GM23338 (cell line): ENCODE measurements at regions not wholly inside any gene's neighbourhood (a gene's known extent, or its start where the extent isn't known, plus 50 kb on each side); places are given as distances from the start of the nearest gene placed in this dataset.

Experiments used
- ATAC-seq: fragments of 200-7000 bp; cut with Tn5 transposase; 3 replicates; pipeline ENCODE4 v1.9.1; 2020
- DNase-seq: peaks from one replicate; pipeline ENCODE4 v3.0.0-alpha.2; 2015; ENCODE audit warnings: low spot score
- H2AFZ ChIP-seq: fragments of 200-600 bp; sonication (generic); 2 replicates; pipeline ENCODE4 v1.8.0; 2016; ENCODE audit warnings: antibody characterized with exemption, mild to moderate bottlenecking, moderate library complexity
- H3F3A ChIP-seq: fragments of 200-600 bp; sonication (generic); replicated peaks from 2 replicates; pipeline ENCODE4 v1.8.0; 2017; ENCODE audit warnings: antibody characterized with exemption, mixed run types, low read depth
- H3K27ac ChIP-seq: fragments of 200-600 bp; sonication (generic); 2 replicates; pipeline ENCODE4 v1.6.1; 2016; ENCODE audit warnings: low read depth
- H3K27me3 ChIP-seq: fragments of 200-600 bp; sonication (generic); 2 replicates; pipeline ENCODE4 v1.8.0; 2016; ENCODE audit warnings: mild to moderate bottlenecking, mixed run types, moderate library complexity; ENCODE audit not compliant: insufficient read depth
- H3K36me3 ChIP-seq: fragments of 200-600 bp; sonication (generic); 2 replicates; pipeline ENCODE4 v1.8.0; 2016; ENCODE audit warnings: mild to moderate bottlenecking; ENCODE audit not compliant: insufficient read depth
- H3K4me1 ChIP-seq: fragments of 200-600 bp; sonication (generic); 2 replicates; pipeline ENCODE4 v1.8.0; 2016; ENCODE audit warnings: mild to moderate bottlenecking, moderate library complexity; ENCODE audit not compliant: insufficient read depth
- H3K4me2 ChIP-seq: fragments of 200-600 bp; sonication (generic); 2 replicates; pipeline ENCODE4 v1.7.1; 2017; ENCODE audit warnings: mixed run types
- H3K4me3 ChIP-seq: fragments of 200-600 bp; sonication (generic); 2 replicates; pipeline ENCODE4 v1.6.1; 2016; ENCODE audit warnings: mixed run types
- H3K79me2 ChIP-seq: fragments of 200-600 bp; sonication (generic); replicated peaks from 2 replicates; pipeline ENCODE4 v1.8.0; 2017; ENCODE audit warnings: mild to moderate bottlenecking; ENCODE audit not compliant: insufficient read depth
- H3K9me2 ChIP-seq: fragments of 200-600 bp; sonication (generic); 2 replicates; pipeline ENCODE4 v1.8.0; 2017; ENCODE audit not compliant: insufficient read depth
- H4K20me1 ChIP-seq: fragments of 200-600 bp; sonication (generic); replicated peaks from 2 replicates; pipeline ENCODE4 v1.8.0; 2017; ENCODE audit warnings: mild to moderate bottlenecking; ENCODE audit not compliant: insufficient read depth
- H3K27ac Mint-ChIP-seq: 2 replicates; pipeline ENCODE4 v1.8.0; 2020; ENCODE audit warnings: inconsistent platforms, mild to moderate bottlenecking, moderate library complexity, mixed read lengths
- H3K27me3 Mint-ChIP-seq: 3 replicates; pipeline ENCODE4 v1.8.0; 2022; ENCODE audit warnings: low read depth, mild to moderate bottlenecking, moderate library complexity, mixed read lengths, inconsistent platforms; ENCODE audit not compliant: insufficient read depth, poor library complexity
- H3K36me3 Mint-ChIP-seq: 3 replicates; pipeline ENCODE4 v1.8.0; 2021; ENCODE audit warnings: low read depth, mild to moderate bottlenecking, inconsistent platforms, moderate library complexity, mixed read lengths
- H3K4me1 Mint-ChIP-seq: 3 replicates; pipeline ENCODE4 v1.8.0; 2020; ENCODE audit warnings: mild to moderate bottlenecking, inconsistent platforms, mixed read lengths
- H3K4me3 Mint-ChIP-seq: 3 replicates; pipeline ENCODE4 v1.8.0; 2021; ENCODE audit warnings: moderate library complexity, mild to moderate bottlenecking, inconsistent platforms, mixed read lengths
- H3K9me3 Mint-ChIP-seq: 3 replicates; pipeline ENCODE4 v1.8.0; 2020; ENCODE audit warnings: moderate library complexity, mild to moderate bottlenecking, inconsistent platforms, mixed read lengths
- CREB1 ChIP-seq: fragments of 250-450 bp; sonication (Bioruptor Pico); IDR thresholded peaks from 2 replicates; pipeline ENCODE4 v1.5.0; 2020; ENCODE audit warnings: low read depth, mild to moderate bottlenecking, moderate library complexity
- EZH2 ChIP-seq: fragments of 200-600 bp; sonication (generic); IDR thresholded peaks from one replicate; pipeline ENCODE4 v1.8.0; 2017; ENCODE audit warnings: antibody characterized with exemption, mild to moderate bottlenecking, low read depth; ENCODE audit not compliant: unreplicated experiment
- JUNB ChIP-seq: IDR thresholded peaks from one replicate; pipeline ENCODE4 v1.6.1; 2016; ENCODE audit warnings: antibody characterized with exemption; ENCODE audit not compliant: unreplicated experiment
- STAT1 ChIP-seq: IDR thresholded peaks from one replicate; pipeline ENCODE4 v1.6.1; 2016; ENCODE audit warnings: antibody characterized with exemption; ENCODE audit not compliant: unreplicated experiment
- ZNF114 ChIP-seq: fragments of 250-450 bp; sonication (Bioruptor Pico); IDR thresholded peaks from 2 replicates; pipeline ENCODE4 v1.5.0; 2020; ENCODE audit warnings: mild to moderate bottlenecking, moderate library complexity
- ZNF331 ChIP-seq: fragments of 250-450 bp; sonication (Bioruptor Pico); IDR thresholded peaks from 2 replicates; pipeline ENCODE4 v1.5.0; 2020; ENCODE audit warnings: low read depth, mild to moderate bottlenecking, moderate library complexity
- TF ChIP-seq, protein P1 (sequence below), 2 experiments: fragments of 200-600 bp in 1 of 2; sonication (generic) in 1 of 2; conservative IDR thresholded peaks; 2 replicates each; pipeline versions ENCODE4 v1.5.1 to v1.6.1; 2016 to 2017; ENCODE audit warnings: antibody characterized with exemption in 2 of 2, low read depth in 2 of 2, mild to moderate bottlenecking in 2 of 2, moderate library complexity in 1 of 2
- TF ChIP-seq, protein P2 (sequence below): fragments of 250-450 bp; sonication (Bioruptor Pico); IDR thresholded peaks from 2 replicates; pipeline ENCODE4 v1.5.0; 2020; ENCODE audit warnings: mild to moderate bottlenecking, moderate library complexity
- TF ChIP-seq, protein P3 (sequence below): IDR thresholded peaks from one replicate; pipeline ENCODE4 v1.6.1; 2018; ENCODE audit warnings: antibody characterized with exemption; ENCODE audit not compliant: unreplicated experiment

DNA sequence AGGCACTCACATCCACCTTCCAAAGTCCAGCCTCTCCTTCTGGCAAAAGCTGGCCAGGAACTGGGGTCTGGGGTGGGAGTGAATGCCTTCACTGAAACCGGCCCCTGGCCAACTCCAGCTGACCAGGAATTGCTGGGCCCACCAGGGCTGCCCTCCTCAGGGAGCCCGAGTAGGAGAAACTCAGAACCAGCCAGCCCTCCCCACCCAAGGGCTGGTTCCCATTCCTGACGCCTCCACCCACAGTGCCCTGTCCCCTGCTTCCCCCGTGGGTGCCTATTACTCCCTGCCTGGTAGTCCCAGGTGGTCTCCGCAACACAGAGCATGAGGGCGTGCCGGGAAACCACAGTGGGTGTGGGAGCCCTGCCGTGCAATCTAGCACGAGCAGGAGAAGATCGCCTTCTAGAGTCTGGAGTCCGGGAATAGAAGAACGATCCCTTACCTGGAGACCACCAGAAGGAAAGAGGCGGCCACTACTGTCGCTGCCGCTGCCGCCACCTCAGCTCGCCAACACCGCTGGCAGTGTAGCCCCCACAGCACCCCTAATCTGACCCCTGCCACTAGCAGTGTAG is 178.8 kb downstream of the POTEB3 start:
- TF ChIP-seq, protein P1, sequence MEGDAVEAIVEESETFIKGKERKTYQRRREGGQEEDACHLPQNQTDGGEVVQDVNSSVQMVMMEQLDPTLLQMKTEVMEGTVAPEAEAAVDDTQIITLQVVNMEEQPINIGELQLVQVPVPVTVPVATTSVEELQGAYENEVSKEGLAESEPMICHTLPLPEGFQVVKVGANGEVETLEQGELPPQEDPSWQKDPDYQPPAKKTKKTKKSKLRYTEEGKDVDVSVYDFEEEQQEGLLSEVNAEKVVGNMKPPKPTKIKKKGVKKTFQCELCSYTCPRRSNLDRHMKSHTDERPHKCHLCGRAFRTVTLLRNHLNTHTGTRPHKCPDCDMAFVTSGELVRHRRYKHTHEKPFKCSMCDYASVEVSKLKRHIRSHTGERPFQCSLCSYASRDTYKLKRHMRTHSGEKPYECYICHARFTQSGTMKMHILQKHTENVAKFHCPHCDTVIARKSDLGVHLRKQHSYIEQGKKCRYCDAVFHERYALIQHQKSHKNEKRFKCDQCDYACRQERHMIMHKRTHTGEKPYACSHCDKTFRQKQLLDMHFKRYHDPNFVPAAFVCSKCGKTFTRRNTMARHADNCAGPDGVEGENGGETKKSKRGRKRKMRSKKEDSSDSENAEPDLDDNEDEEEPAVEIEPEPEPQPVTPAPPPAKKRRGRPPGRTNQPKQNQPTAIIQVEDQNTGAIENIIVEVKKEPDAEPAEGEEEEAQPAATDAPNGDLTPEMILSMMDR (conservative IDR thresholded peaks at IDR 0.05; ENCODE audit: low read depth in 2 of 2) = no peak
- no peak for TF ChIP-seq JUNB
- no peak for TF ChIP-seq CREB1 (CRISPR knock-in tag)
- TF ChIP-seq, protein P2, sequence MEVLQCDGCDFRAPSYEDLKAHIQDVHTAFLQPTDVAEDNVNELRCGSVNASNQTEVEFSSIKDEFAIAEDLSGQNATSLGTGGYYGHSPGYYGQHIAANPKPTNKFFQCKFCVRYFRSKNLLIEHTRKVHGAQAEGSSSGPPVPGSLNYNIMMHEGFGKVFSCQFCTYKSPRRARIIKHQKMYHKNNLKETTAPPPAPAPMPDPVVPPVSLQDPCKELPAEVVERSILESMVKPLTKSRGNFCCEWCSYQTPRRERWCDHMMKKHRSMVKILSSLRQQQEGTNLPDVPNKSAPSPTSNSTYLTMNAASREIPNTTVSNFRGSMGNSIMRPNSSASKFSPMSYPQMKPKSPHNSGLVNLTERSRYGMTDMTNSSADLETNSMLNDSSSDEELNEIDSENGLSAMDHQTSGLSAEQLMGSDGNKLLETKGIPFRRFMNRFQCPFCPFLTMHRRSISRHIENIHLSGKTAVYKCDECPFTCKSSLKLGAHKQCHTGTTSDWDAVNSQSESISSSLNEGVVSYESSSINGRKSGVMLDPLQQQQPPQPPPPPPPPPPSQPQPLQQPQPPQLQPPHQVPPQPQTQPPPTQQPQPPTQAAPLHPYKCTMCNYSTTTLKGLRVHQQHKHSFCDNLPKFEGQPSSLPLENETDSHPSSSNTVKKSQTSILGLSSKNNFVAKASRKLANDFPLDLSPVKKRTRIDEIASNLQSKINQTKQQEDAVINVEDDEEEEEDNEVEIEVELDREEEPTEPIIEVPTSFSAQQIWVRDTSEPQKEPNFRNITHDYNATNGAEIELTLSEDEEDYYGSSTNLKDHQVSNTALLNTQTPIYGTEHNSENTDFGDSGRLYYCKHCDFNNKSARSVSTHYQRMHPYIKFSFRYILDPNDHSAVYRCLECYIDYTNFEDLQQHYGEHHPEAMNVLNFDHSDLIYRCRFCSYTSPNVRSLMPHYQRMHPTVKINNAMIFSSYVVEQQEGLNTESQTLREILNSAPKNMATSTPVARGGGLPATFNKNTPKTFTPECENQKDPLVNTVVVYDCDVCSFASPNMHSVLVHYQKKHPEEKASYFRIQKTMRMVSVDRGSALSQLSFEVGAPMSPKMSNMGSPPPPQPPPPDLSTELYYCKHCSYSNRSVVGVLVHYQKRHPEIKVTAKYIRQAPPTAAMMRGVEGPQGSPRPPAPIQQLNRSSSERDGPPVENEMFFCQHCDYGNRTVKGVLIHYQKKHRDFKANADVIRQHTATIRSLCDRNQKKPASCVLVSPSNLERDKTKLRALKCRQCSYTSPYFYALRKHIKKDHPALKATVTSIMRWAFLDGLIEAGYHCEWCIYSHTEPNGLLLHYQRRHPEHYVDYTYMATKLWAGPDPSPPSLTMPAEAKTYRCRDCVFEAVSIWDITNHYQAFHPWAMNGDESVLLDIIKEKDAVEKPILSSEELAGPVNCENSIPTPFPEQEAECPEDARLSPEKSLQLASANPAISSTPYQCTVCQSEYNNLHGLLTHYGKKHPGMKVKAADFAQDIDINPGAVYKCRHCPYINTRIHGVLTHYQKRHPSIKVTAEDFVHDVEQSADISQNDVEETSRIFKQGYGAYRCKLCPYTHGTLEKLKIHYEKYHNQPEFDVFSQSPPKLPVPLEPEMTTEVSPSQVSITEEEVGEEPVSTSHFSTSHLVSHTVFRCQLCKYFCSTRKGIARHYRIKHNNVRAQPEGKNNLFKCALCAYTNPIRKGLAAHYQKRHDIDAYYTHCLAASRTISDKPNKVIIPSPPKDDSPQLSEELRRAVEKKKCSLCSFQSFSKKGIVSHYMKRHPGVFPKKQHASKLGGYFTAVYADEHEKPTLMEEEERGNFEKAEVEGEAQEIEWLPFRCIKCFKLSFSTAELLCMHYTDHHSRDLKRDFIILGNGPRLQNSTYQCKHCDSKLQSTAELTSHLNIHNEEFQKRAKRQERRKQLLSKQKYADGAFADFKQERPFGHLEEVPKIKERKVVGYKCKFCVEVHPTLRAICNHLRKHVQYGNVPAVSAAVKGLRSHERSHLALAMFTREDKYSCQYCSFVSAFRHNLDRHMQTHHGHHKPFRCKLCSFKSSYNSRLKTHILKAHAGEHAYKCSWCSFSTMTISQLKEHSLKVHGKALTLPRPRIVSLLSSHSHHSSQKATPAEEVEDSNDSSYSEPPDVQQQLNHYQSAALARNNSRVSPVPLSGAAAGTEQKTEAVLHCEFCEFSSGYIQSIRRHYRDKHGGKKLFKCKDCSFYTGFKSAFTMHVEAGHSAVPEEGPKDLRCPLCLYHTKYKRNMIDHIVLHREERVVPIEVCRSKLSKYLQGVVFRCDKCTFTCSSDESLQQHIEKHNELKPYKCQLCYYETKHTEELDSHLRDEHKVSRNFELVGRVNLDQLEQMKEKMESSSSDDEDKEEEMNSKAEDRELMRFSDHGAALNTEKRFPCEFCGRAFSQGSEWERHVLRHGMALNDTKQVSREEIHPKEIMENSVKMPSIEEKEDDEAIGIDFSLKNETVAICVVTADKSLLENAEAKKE (CRISPR knock-in tag) = no peak
- no peak for TF ChIP-seq ZNF114 (CRISPR knock-in tag)
- TF ChIP-seq, protein P3, sequence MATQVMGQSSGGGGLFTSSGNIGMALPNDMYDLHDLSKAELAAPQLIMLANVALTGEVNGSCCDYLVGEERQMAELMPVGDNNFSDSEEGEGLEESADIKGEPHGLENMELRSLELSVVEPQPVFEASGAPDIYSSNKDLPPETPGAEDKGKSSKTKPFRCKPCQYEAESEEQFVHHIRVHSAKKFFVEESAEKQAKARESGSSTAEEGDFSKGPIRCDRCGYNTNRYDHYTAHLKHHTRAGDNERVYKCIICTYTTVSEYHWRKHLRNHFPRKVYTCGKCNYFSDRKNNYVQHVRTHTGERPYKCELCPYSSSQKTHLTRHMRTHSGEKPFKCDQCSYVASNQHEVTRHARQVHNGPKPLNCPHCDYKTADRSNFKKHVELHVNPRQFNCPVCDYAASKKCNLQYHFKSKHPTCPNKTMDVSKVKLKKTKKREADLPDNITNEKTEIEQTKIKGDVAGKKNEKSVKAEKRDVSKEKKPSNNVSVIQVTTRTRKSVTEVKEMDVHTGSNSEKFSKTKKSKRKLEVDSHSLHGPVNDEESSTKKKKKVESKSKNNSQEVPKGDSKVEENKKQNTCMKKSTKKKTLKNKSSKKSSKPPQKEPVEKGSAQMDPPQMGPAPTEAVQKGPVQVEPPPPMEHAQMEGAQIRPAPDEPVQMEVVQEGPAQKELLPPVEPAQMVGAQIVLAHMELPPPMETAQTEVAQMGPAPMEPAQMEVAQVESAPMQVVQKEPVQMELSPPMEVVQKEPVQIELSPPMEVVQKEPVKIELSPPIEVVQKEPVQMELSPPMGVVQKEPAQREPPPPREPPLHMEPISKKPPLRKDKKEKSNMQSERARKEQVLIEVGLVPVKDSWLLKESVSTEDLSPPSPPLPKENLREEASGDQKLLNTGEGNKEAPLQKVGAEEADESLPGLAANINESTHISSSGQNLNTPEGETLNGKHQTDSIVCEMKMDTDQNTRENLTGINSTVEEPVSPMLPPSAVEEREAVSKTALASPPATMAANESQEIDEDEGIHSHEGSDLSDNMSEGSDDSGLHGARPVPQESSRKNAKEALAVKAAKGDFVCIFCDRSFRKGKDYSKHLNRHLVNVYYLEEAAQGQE = no peak
- TF ChIP-seq STAT1 = no peak
- TF ChIP-seq EZH2 = no peak
- no peak for TF ChIP-seq ZNF331 (CRISPR knock-in tag)
- no peak overlapping the region for H3K4me3 Mint-ChIP-seq
- no peaks in the 10 kb centered on the region; the same call in 2 of the 3 replicates for H3K4me1 Mint-ChIP-seq
- no peak for DNase-seq
- H2AFZ ChIP-seq = no peak overlapping the region
- H3K4me3 ChIP-seq = no peak overlapping the region
- ATAC-seq = no peak
- no peak overlapping the region for H3K27ac Mint-ChIP-seq
- H3K36me3 Mint-ChIP-seq = peaks cover 52% of the 10 kb centered on the region
- H3K27ac ChIP-seq = no peak overlapping the region
- no peaks in the 10 kb centered on the region for H3K4me1 ChIP-seq
- H3K27me3 ChIP-seq = no peaks in the 10 kb centered on the region
- no peak overlapping the region for H3K4me2 ChIP-seq
- no peaks in the 10 kb centered on the region for H3K9me2 ChIP-seq
- peaks cover 16% of the 10 kb centered on the region for H3K27me3 Mint-ChIP-seq
- no peaks in the 10 kb centered on the region for H3K79me2 ChIP-seq
- H3K36me3 ChIP-seq = peaks cover 31% of the 10 kb centered on the region
- H4K20me1 ChIP-seq = no peaks in the 10 kb centered on the region
- peaks cover 84% of the 10 kb centered on the region for H3K9me3 Mint-ChIP-seq
- H3F3A ChIP-seq = no peaks in the 10 kb centered on the region
